Thymus (tissue), 11 donors: ENCODE measurements at regions not wholly inside any gene's neighbourhood (a gene's known extent, or its start where the extent isn't known, plus 50 kb on each side); places are given as distances from the start of the nearest gene placed in this dataset.

ENCODE experiments used
- DNase-seq, 9 donors: peaks; one replicate each; pipeline ENCODE4 v3.0.0-alpha.2; 2013; ENCODE audit warnings: low spot score in 9 of 9, low read depth in 6 of 9, missing footprints in 1 of 9
- H3K27ac ChIP-seq, 2 donors: one replicate each; pipeline ENCODE4 v1.5.1; 2013; ENCODE audit warnings: control low read depth in 1 of 2, low read depth in 1 of 2, low read length in 1 of 2, mild to moderate bottlenecking in 1 of 2, moderate library complexity in 1 of 2
- H3K27me3 ChIP-seq, 2 donors: one replicate each; pipeline ENCODE4 v1.5.1; 2013; ENCODE audit warnings: low read length in 1 of 2; ENCODE audit not compliant: control insufficient read depth in 2 of 2, insufficient read depth in 1 of 2
- H3K36me3 ChIP-seq, 2 donors: one replicate each; pipeline ENCODE4 v1.5.1; 2013; ENCODE audit warnings: low read length in 1 of 2, mild to moderate bottlenecking in 1 of 2, moderate library complexity in 1 of 2; ENCODE audit not compliant: control insufficient read depth in 2 of 2, insufficient read depth in 2 of 2
- H3K4me1 ChIP-seq, 2 donors: one replicate each; pipeline ENCODE4 v1.5.1; 2013; ENCODE audit warnings: low read length in 2 of 2; ENCODE audit not compliant: control insufficient read depth in 2 of 2, insufficient read depth in 2 of 2
- H3K4me3 ChIP-seq, 2 donors: one replicate each; pipeline ENCODE4 v1.5.1; 2013; ENCODE audit warnings: low read length in 2 of 2, control low read depth in 1 of 2, mild to moderate bottlenecking in 1 of 2
- H3K9me3 ChIP-seq, 2 donors: one replicate each; pipeline ENCODE4 v1.5.1; 2013; ENCODE audit warnings: low read length in 1 of 2, mild to moderate bottlenecking in 1 of 2; ENCODE audit not compliant: control insufficient read depth in 2 of 2, insufficient read depth in 1 of 2
- WGBS: extraction: QIAGEN DNeasy Blood & Tissue Kit; methylation state at CpG from one replicate; pipeline ENCODE4 v1.1.7; 2013; 5-methylcytosine and 5-hydroxymethylcytosine counted together
- donor health status: healthy.

DNA sequence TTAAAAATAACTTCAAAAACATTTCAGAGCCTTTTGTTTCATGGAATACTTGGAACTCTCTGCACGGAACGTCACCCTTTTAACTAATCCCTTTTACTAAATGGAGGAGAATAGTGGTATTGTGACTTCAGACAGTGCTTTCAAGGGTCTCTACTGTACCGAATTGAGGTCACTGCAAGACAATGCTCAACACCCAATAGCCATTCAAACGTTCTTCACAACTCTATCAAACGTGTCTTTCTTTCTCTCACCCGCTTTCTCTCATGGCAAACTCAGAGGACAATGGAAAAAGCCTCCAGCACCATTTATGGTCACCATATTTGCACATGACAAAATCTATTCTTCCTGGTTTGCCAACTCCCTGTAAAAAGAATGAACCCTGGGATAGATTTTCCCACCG is 132.1 kb upstream of the SOX5 start:
- H3K4me1 ChIP-seq = no peaks in the 10 kb centered on the region
- DNase-seq = no peak
- H3K27ac ChIP-seq = no peak overlapping the region
- no peaks in the 10 kb centered on the region for H3K9me3 ChIP-seq
- H3K4me3 ChIP-seq = no peak overlapping the region
- H3K27me3 ChIP-seq = no peaks in the 10 kb centered on the region
- no peaks in the 10 kb centered on the region for H3K36me3 ChIP-seq
- WGBS = 96% methylated on average over 7 of the region's 7 CpGs

DNA sequence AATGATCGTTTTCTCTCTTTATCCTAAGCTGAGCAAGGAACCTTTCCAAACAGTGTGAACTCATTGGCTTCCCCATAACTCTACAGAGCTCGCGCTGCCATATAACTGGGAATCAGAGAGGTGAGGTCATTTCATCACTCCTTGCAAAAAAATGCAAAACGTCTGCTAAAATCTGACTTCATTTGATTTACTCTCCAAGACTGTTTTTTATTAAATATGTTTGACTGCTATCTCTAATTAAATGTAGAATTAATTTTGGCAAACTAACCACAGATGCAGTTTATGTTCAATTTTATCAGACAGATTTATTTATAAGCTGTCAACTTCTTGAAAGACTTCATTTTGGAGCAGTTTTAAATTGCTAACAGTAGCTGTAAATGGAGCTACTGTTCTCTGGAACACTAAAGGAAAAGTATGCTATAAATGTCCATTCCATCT is 131.6 kb upstream of the SOX5 start:
- WGBS = 95% methylated on average over 4 of the region's 4 CpGs

DNA sequence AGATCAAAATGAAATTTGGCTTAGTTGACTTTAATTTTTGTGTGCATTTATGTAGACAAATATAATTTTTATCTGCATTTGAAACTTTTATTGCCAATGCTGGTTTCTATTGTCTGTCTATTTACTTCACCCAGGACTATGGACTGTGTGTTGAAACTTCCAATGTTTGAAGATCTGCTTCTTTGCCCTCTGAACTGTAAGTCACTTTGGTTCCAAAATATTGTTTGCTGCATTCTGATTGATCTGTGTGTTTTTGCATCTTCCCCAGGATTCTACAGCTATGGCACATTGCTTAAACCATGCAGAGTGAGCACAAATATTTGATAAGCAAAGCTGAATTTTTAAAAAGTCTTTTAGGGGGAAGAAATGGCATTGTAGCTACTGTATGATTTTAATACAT is 131.0 kb upstream of the SOX5 start:
- Histone ChIP-seq H3K4me3 (no peak overlapping the region), H3K27me3 (no peaks in the 10 kb centered on the region), H3K4me1 (no peaks in the 10 kb centered on the region), H3K36me3 (no peaks in the 10 kb centered on the region), H3K9me3 (no peaks in the 10 kb centered on the region), H3K27ac (no peak overlapping the region)
- DNase-seq = no peak

More for the DNA sequence above, 131.6 kb upstream of the SOX5 start:
- Histone ChIP-seq H3K36me3 (no peaks in the 10 kb centered on the region), H3K9me3 (no peaks in the 10 kb centered on the region), H3K27me3 (no peaks in the 10 kb centered on the region), H3K4me3 (no peak overlapping the region), H3K27ac (no peak overlapping the region), H3K4me1 (no peaks in the 10 kb centered on the region)
- DNase-seq = no peak

DNA sequence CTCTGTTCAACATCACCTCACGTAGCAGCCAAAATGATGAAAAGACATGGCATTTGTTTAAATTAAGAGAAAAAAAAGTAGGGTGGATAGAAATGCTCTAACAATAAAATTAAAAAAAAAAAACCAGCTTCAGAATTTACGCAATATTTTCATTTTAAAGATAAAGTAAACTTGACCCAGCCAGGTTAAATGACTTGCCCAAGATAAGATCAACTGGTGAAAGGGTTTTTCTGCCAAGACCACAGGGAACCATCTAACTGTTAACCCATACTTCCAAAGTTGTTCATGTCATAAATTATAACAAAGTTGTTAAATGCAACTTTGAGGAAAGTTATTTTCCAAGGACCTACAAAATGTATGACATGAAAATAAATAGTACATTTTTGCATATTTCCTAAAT is 129.6 kb upstream of the SOX5 start:
- no peak for DNase-seq
- no peaks in the 10 kb centered on the region for H3K4me1 ChIP-seq
- WGBS = 98% methylated on average over 2 of the region's 2 CpGs

DNA sequence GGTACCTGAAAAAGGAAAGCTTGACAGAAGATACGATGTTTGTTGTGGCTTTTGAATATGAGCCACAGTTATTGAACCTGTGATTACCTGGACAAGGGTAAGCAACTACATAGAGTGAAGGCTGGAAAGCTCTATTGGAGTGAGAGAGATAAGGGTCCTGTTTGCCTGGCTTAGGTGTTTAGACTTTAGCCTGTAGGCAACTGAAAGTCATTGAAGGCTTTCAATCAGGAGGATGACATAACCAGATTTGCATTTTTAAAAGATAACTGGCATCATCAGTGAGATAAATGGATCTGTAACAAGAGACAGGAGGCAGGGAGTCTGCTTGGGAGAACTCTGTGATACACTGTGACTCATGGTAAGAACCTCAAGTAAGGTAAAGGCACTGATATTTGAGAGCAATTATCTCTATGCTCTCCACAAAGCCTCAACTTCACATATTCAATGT is 128.9 kb upstream of the SOX5 start:
- Histone ChIP-seq H3K4me1 (no peaks in the 10 kb centered on the region), H3K27me3 (no peaks in the 10 kb centered on the region), H3K4me3 (no peak overlapping the region), H3K9me3 (no peaks in the 10 kb centered on the region), H3K36me3 (no peaks in the 10 kb centered on the region), H3K27ac (no peak overlapping the region)
- no peak for DNase-seq
- 57% methylated on average over 1 of the region's 1 CpG for whole genome bisulfite sequencing

More for the DNA sequence above, 129.6 kb upstream of the SOX5 start:
- no peaks in the 10 kb centered on the region for H3K27me3 ChIP-seq
- H3K4me3 ChIP-seq = no peak overlapping the region
- no peaks in the 10 kb centered on the region for H3K9me3 ChIP-seq
- no peak overlapping the region for H3K27ac ChIP-seq
- no peaks in the 10 kb centered on the region for H3K36me3 ChIP-seq

DNA sequence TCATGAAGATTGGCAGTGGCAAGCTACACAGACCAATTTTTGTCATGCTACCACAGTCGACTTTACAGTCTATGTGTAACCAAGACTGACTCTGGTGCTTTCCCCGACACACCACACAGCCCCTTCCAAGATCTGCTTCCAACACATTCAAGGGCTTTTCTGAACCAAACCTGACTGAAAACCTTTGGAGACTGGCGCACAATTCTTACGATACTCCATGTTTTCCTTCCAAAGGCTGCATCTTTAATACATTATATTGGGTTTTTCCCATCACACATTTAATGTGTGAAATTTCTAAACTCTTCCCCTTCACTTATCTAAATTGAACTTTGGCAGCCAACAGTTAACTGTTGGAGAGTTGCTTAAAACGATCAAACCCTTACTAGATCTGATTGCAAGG is 127.7 kb upstream of the SOX5 start:
- Histone ChIP-seq H3K4me1 (no peaks in the 10 kb centered on the region), H3K27me3 (no peaks in the 10 kb centered on the region), H3K9me3 (no peaks in the 10 kb centered on the region), H3K36me3 (no peaks in the 10 kb centered on the region), H3K4me3 (no peak overlapping the region), H3K27ac (no peak overlapping the region)
- DNase-seq = no peak
- WGBS = 96% methylated on average over 5 of the region's 5 CpGs

DNA sequence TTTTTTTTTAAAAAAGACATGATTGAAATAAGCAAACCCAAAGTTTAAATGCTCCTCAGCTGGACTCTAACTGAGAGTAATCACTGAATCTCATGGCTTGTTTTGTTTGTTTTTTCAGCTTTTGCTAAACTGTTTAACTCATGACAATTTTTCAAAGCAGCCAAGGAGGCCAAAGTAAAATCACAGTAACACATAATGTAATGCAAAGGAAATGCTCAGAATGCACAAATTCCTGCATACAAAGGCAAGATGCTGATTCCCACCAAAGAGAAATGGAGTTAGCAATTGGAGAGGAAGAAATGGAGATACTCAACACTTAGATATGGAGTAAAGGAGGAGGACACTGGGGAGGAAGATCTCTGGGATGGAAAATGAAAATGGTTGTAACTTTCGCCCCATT is 126.2 kb upstream of the SOX5 start:
- WGBS = 97% methylated on average over 1 of the region's 1 CpG
- no peak overlapping the region for H3K4me3 ChIP-seq
- no peak overlapping the region for H3K27ac ChIP-seq
- H3K9me3 ChIP-seq = no peaks in the 10 kb centered on the region
- H3K27me3 ChIP-seq = no peaks in the 10 kb centered on the region
- H3K36me3 ChIP-seq = no peaks in the 10 kb centered on the region
- no peak for DNase-seq
- no peaks in the 10 kb centered on the region for H3K4me1 ChIP-seq

DNA sequence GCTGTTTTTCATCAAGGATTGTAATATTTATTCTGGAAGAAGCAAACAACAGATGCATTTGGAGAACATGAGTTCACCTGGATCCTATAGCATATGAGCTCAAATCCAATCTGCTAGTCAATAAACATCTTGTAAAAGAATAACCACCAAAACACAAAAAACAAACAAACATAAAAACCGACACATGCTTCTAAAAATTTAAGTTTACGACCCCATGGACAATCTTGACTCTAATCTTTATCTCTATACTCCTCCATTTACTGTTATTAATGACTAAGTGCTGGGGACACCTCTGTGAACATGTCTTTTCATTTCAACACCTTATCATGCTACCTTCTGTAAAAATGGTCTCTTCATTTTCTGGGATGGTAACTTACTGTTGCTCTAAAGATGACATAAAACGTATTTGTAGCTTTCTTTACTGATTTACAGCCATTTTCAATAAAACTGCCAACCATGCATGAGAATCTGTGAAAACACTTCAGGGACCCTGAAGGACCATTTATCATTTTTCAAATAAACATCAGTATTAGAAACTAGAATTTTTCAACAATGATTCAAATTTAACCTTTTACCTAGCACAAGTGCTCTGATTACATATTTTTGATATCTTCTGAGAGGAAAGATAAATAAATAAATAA is 123.8 kb upstream of the SOX5 start:
- Histone ChIP-seq H3K27ac (no peak overlapping the region), H3K4me1 (no peaks in the 10 kb centered on the region), H3K9me3 (no peaks in the 10 kb centered on the region), H3K27me3 (no peaks in the 10 kb centered on the region), H3K4me3 (no peak overlapping the region), H3K36me3 (no peaks in the 10 kb centered on the region)
- no peak for DNase-seq
- WGBS = 94% methylated on average over 3 of the region's 3 CpGs

DNA sequence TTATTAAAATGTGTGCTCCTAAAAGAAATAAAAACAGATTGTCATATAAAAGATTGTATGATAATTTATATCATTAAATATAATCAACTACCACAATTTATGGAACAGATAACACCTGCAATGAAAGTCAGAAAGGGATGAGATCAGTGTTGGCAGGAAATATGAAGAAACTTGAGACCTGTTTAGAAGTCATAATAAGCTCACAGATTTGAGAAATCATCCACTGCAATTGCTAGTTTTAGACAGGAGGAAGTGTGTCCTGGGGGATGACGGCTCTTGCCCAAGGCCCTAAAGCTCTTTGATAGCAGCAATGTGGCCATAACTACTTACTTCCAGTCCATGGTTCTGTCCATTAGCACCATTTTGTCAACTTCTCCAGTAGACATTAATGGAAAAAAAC is 122.8 kb upstream of the SOX5 start:
- no peaks in the 10 kb centered on the region for H3K9me3 ChIP-seq
- no peaks in the 10 kb centered on the region for H3K36me3 ChIP-seq
- DNase-seq = no peak
- H3K4me1 ChIP-seq = no peaks in the 10 kb centered on the region
- no peaks in the 10 kb centered on the region for H3K27me3 ChIP-seq
- H3K27ac ChIP-seq = no peak overlapping the region
- WGBS = 90% methylated on average over 1 of the region's 1 CpG
- H3K4me3 ChIP-seq = no peak overlapping the region

DNA sequence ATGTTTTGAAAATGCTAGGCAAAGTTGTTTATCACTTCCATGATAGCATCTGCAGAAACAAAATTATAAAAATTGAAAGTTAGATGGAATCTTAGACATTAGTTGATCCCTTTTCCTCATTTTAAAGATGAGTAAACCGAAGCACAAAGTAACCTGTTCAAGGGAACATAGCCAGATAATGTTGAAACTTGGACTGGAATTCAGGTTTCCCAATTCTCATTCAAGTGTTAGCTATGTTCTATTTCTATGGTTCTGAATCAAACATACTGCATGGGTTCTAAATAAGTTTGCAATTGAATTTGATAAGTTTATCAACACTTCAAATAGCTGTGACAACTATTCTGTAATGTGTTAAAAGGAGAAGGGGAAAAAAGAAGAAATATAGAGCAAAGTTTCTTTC is 122.4 kb upstream of the SOX5 start:
- WGBS = 90% methylated on average over 1 of the region's 1 CpG
- no peaks in the 10 kb centered on the region for H3K27me3 ChIP-seq
- DNase-seq = no peak
- no peak overlapping the region for H3K4me3 ChIP-seq
- H3K27ac ChIP-seq = no peak overlapping the region
- no peaks in the 10 kb centered on the region for H3K9me3 ChIP-seq
- H3K36me3 ChIP-seq = no peaks in the 10 kb centered on the region
- no peaks in the 10 kb centered on the region for H3K4me1 ChIP-seq
